ENCODE measurements at regions not wholly inside any gene's neighbourhood (a gene's known extent, or its start where the extent isn't known, plus 50 kb on each side); places are given as distances from the start of the nearest gene placed in this dataset.

DNA sequence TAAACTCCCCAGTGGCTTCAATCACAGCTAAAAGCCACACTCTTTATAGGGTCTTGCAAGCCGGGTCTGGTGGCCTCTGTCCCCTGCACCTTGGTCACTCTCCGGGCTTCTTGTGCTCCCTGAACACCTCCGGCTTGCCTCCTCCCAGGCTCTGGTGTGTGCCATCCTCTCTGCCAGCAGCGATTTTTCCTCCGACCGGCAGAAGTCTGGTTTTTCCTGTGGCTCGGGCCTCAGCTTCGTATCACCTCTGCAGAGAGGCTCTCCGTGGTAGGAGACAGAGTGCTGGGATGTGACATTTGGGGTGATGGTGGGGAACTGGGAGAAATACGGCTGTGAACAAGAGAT, 58.8 kb upstream of the HPCAL1 start (continued):
- TF ChIP-seq, protein P1, sequence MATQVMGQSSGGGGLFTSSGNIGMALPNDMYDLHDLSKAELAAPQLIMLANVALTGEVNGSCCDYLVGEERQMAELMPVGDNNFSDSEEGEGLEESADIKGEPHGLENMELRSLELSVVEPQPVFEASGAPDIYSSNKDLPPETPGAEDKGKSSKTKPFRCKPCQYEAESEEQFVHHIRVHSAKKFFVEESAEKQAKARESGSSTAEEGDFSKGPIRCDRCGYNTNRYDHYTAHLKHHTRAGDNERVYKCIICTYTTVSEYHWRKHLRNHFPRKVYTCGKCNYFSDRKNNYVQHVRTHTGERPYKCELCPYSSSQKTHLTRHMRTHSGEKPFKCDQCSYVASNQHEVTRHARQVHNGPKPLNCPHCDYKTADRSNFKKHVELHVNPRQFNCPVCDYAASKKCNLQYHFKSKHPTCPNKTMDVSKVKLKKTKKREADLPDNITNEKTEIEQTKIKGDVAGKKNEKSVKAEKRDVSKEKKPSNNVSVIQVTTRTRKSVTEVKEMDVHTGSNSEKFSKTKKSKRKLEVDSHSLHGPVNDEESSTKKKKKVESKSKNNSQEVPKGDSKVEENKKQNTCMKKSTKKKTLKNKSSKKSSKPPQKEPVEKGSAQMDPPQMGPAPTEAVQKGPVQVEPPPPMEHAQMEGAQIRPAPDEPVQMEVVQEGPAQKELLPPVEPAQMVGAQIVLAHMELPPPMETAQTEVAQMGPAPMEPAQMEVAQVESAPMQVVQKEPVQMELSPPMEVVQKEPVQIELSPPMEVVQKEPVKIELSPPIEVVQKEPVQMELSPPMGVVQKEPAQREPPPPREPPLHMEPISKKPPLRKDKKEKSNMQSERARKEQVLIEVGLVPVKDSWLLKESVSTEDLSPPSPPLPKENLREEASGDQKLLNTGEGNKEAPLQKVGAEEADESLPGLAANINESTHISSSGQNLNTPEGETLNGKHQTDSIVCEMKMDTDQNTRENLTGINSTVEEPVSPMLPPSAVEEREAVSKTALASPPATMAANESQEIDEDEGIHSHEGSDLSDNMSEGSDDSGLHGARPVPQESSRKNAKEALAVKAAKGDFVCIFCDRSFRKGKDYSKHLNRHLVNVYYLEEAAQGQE (IDR thresholded peaks at IDR 0.05; ENCODE audit: low read depth): no peak
- TF ChIP-seq TCF7L2 (IDR thresholded peaks at IDR 0.05; ENCODE audit: borderline replicate concordance, extremely low read depth, insufficient read depth, insufficient read length) (no peak), JUND (IDR thresholded peaks at IDR 0.05) (no peak), RAD21 (IDR thresholded peaks at IDR 0.05; ENCODE audit: low read depth) (no peak), EZH2 (IDR thresholded peaks at IDR 0.05) (no peak)
- TF ChIP-seq, protein P2, sequence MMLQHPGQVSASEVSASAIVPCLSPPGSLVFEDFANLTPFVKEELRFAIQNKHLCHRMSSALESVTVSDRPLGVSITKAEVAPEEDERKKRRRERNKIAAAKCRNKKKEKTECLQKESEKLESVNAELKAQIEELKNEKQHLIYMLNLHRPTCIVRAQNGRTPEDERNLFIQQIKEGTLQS (IDR thresholded peaks at IDR 0.05): no peak

DNA sequence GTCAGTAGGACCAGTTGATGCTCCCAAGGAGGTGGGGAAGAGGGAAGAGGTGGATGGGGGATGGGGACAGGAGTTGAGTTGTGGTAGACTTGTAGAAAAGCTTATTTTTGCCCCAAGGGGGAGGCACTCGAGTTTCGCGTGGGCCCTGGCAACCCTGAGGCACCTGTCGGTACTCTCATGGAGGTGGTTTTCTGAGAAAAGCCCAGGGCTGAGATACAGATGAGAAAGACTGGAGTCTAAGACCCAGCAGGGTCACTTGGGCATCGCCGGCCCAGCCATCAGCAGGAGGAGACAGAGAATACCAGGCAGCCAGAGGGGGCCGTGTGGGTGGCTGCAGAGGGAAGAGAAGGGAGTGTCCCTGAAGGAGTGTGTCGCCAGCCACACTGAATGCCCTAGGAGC, 57.7 kb upstream of the HPCAL1 start:
- Histone ChIP-seq H3K36me3 (ENCODE audit: control insufficient read depth in 1 of 2, insufficient read depth in 2 of 2, low read length in 2 of 2) (no peaks in the 10 kb centered on the region), H3K79me2 (ENCODE audit: insufficient read depth, low read length) (no peaks in the 10 kb centered on the region), H3K4me1 (ENCODE audit: control insufficient read depth in 1 of 2, insufficient read depth in 2 of 2, low read length in 2 of 2) (no peaks in the 10 kb centered on the region), H2AFZ (ENCODE audit: low read depth, low read length, poor library complexity, severe bottlenecking) (no peak overlapping the region), H3K4me3 (replicated peaks in 1 of 2; ENCODE audit: low read depth in 1 of 2, low read length in 2 of 2) (no peak overlapping the region), H3K27ac (ENCODE audit: low read depth, low read length) (no peak overlapping the region), H3K9me3 (ENCODE audit: control insufficient read depth in 1 of 2, insufficient read depth in 1 of 2, low read depth in 1 of 2, low read length in 2 of 2) (peaks cover 2 to 6% of the 10 kb centered on the region in 2 experiments; a peak in 2 of 4 replicates), H3K4me2 (ENCODE audit: low read length) (no peak overlapping the region), H4K20me1 (ENCODE audit: insufficient read depth) (no peaks in the 10 kb centered on the region), H3K27me3 (ENCODE audit: insufficient read depth, low read length) (no peaks in the 10 kb centered on the region), H3K9ac (ENCODE audit: low read length) (no peak overlapping the region), H3K9me2 (ENCODE audit: insufficient read depth) (no peaks in the 10 kb centered on the region)
- no peak for ATAC-seq
- intact Hi-C loops (cut with micrococcal nuclease): no loop called here
- POLR2A ChIA-PET: no interaction called here
- CTCF ChIA-PET: no interaction called here
- BruUV-seq (replicated peaks): no TSS peak
- RAD21 ChIA-PET (ENCODE audit: low non-redundant PET in 1 of 2, low total read pairs in 2 of 2, uncharacterized antibody in 2 of 2, unreplicated experiment in 2 of 2): no interaction called here
- TF ChIP-seq EZH2phosphoT487 (IDR thresholded peaks at IDR 0.05; ENCODE audit: borderline replicate concordance) (no peak), SP1 (IDR thresholded peaks at IDR 0.05; ENCODE audit: low read depth) (no peak), CEBPB (IDR thresholded peaks at IDR 0.05; ENCODE audit: low read depth) (no peak), ZNF274 (IDR thresholded peaks at IDR 0.05; ENCODE audit: low read depth, low read length) (no peak), SIN3A (IDR thresholded peaks at IDR 0.05; ENCODE audit: low read depth) (no peak), POLR2AphosphoS5 (IDR thresholded peaks at IDR 0.05; ENCODE audit: low read depth, low read length) (no peak), SRF (IDR thresholded peaks at IDR 0.05; ENCODE audit: low read depth) (no peak)
- TF ChIP-seq, protein P2 (IDR thresholded peaks at IDR 0.05): no peak
- TF ChIP-seq, protein P1 (IDR thresholded peaks at IDR 0.05; ENCODE audit: low read depth): no peak
- no peak for DNase-seq (ENCODE audit: low read depth, low spot score)
